ENCODE measurements at regions not wholly inside any gene's neighbourhood (a gene's known extent, or its start where the extent isn't known, plus 50 kb on each side); places are given as distances from the start of the nearest gene placed in this dataset.

DNA sequence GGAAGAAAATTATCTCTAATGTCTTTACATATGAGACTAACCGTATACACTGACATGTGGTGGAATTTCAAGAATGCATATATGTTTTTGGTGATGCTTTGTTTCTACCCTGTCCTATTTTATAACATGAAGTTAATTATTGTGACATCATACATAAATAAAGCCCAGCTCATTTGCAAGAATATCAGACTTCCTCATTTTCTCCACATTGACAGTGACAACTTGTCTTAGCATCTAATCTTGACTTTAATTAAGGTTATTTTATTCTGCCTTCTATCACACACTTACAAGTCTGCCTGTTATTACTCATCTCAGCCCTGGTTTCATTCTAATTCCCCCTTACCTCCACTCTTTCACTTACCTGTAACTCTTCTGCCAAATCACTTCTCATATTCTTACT lies 140.6 kb upstream of the STARD13 start:
- TF ChIP-seq, protein P1, sequence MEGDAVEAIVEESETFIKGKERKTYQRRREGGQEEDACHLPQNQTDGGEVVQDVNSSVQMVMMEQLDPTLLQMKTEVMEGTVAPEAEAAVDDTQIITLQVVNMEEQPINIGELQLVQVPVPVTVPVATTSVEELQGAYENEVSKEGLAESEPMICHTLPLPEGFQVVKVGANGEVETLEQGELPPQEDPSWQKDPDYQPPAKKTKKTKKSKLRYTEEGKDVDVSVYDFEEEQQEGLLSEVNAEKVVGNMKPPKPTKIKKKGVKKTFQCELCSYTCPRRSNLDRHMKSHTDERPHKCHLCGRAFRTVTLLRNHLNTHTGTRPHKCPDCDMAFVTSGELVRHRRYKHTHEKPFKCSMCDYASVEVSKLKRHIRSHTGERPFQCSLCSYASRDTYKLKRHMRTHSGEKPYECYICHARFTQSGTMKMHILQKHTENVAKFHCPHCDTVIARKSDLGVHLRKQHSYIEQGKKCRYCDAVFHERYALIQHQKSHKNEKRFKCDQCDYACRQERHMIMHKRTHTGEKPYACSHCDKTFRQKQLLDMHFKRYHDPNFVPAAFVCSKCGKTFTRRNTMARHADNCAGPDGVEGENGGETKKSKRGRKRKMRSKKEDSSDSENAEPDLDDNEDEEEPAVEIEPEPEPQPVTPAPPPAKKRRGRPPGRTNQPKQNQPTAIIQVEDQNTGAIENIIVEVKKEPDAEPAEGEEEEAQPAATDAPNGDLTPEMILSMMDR (IDR thresholded peaks at IDR 0.05; ENCODE audit: low read depth, low read length) = no peak
- H3K4me3 ChIP-seq (ENCODE audit: low read depth, low read length) = no peak overlapping the region
- no peak for DNase-seq
- H3K36me3 ChIP-seq = no peaks in the 10 kb centered on the region
- no peak overlapping the region for H3K27ac ChIP-seq
- H3K9me3 ChIP-seq (ENCODE audit: severe bottlenecking) = no peaks in the 10 kb centered on the region
- no peaks in the 10 kb centered on the region for H3K27me3 ChIP-seq (ENCODE audit: insufficient read depth, low read depth, severe bottlenecking)

DNA sequence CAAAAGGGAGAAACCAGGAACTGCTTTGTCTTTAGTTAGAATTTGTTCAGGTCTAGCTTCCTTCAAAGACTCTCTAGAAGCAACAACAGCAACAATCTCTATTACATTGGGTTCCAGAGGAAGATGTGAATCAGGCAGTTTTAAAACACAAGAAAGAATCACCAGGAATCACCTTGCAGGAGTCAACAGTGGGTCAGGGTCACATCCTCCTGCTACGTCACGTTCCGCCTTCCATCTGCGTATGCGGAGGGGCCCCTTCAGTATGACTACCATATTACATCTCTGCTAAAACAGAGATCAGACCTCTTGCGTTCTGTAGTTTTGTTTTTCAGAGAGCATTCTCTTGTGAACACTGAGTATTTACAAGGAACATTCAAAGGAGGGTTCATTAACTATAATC lies 147.8 kb upstream of the STARD13 start:
- H3K9me3 ChIP-seq (ENCODE audit: severe bottlenecking) = no peaks in the 10 kb centered on the region
- H3K27ac ChIP-seq = no peak overlapping the region
- no peaks in the 10 kb centered on the region for H3K27me3 ChIP-seq (ENCODE audit: insufficient read depth, low read depth, severe bottlenecking)
- DNase-seq = no peak
- no peaks in the 10 kb centered on the region for H3K36me3 ChIP-seq
- TF ChIP-seq, protein P1 (IDR thresholded peaks at IDR 0.05; ENCODE audit: low read depth, low read length) = no peak
- H3K4me3 ChIP-seq (ENCODE audit: low read depth, low read length) = no peak overlapping the region

DNA sequence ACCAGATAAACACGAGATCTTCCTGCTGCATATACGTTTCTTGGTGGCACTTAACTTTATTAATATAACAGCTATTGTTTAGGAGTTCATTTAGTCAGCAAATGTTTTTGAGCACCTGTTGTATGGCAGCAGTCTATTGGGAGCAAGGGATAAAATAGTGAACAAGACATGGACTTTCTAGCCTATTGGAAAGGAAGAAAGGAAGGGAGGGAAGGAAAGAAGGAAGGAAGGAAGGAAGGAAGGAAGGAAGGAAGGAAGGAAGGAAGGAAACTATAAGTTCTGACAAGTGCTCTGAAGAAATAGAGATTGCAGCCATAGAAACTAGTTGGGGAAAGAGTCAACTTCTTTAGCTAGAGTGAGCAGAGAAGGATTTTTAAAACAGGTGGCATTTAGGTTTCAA lies 149.1 kb upstream of the STARD13 start:
- Histone ChIP-seq H3K36me3 (no peaks in the 10 kb centered on the region), H3K27ac (no peak overlapping the region), H3K4me3 (ENCODE audit: low read depth, low read length) (no peak overlapping the region), H3K9me3 (ENCODE audit: severe bottlenecking) (no peaks in the 10 kb centered on the region), H3K27me3 (ENCODE audit: insufficient read depth, low read depth, severe bottlenecking) (no peaks in the 10 kb centered on the region)
- TF ChIP-seq, protein P1 (IDR thresholded peaks at IDR 0.05; ENCODE audit: low read depth, low read length) = no peak
- no peak for DNase-seq

GRCh38 chr13:33435207-33435606 lies 149.7 kb upstream of the STARD13 start:
- Histone ChIP-seq H3K9me3 (ENCODE audit: severe bottlenecking) (no peaks in the 10 kb centered on the region), H3K4me3 (ENCODE audit: low read depth, low read length) (no peak overlapping the region), H3K27me3 (ENCODE audit: insufficient read depth, low read depth, severe bottlenecking) (no peaks in the 10 kb centered on the region), H3K27ac (no peak overlapping the region), H3K36me3 (no peaks in the 10 kb centered on the region)
- TF ChIP-seq, protein P1 (IDR thresholded peaks at IDR 0.05; ENCODE audit: low read depth, low read length) = no peak
- no peak for DNase-seq

- DNase-seq = no peak
- Histone ChIP-seq H3K27me3 (ENCODE audit: insufficient read depth, low read depth, severe bottlenecking) (no peaks in the 10 kb centered on the region), H3K9me3 (ENCODE audit: severe bottlenecking) (no peaks in the 10 kb centered on the region), H3K27ac (no peak overlapping the region), H3K4me3 (ENCODE audit: low read depth, low read length) (no peak overlapping the region), H3K36me3 (no peaks in the 10 kb centered on the region)
- TF ChIP-seq, protein P1 (IDR thresholded peaks at IDR 0.05; ENCODE audit: low read depth, low read length) = no peak
These were observed 153.4 kb upstream of the STARD13 start for GRCh38 chr13:33438918-33439317.

- no peaks in the 10 kb centered on the region for H3K36me3 ChIP-seq
- peaks cover 4% of the 10 kb centered on the region for H3K9me3 ChIP-seq (ENCODE audit: severe bottlenecking)
- no peak overlapping the region for H3K4me3 ChIP-seq (ENCODE audit: low read depth, low read length)
- TF ChIP-seq, protein P1 (IDR thresholded peaks at IDR 0.05; ENCODE audit: low read depth, low read length) = no peak; the same call in 1 of the 2 replicates
- no peak overlapping the region for H3K27ac ChIP-seq
- H3K27me3 ChIP-seq (ENCODE audit: insufficient read depth, low read depth, severe bottlenecking) = no peaks in the 10 kb centered on the region
- peak; percentile 23 for DNase-seq
These were observed 155.5 kb upstream of the STARD13 start for GRCh38 chr13:33441015-33441414.

Measured in WERI-Rb-1 (cell line).